Osteoblast (primary cell): ENCODE measurements at regions not wholly inside any gene's neighbourhood (a gene's known extent, or its start where the extent isn't known, plus 50 kb on each side); places are given as distances from the start of the nearest gene placed in this dataset.
A peak's percentile ranks its signal among the peaks of the same experiment; 100 is the strongest.

ENCODE experiments used
- DNase-seq: peaks from one replicate; pipeline ENCODE4 v3.0.0; 2011; ENCODE audit warnings: low spot score, mixed read lengths; ENCODE audit not compliant: insufficient read length; ENCODE audit errors: missing footprints
- H2AFZ ChIP-seq: 2 replicates; pipeline ENCODE4 v1.6.0; 2011; ENCODE audit warnings: mild to moderate bottlenecking, low read length
- H3K27ac ChIP-seq: 2 replicates; pipeline ENCODE4 v1.5.1; 2011; ENCODE audit warnings: mild to moderate bottlenecking, low read depth, low read length, moderate library complexity
- H3K27me3 ChIP-seq: 2 replicates; pipeline ENCODE4 v1.6.0; 2012; ENCODE audit warnings: mild to moderate bottlenecking, control low read depth, inconsistent platforms, low read length, moderate library complexity; ENCODE audit not compliant: insufficient read depth
- H3K36me3 ChIP-seq: 2 replicates; pipeline ENCODE4 v1.5.1; 2011; ENCODE audit warnings: mild to moderate bottlenecking, low read length, control low read depth, moderate library complexity; ENCODE audit not compliant: insufficient read depth
- H3K4me1 ChIP-seq: 2 replicates; pipeline ENCODE4 v1.5.1; 2011; ENCODE audit warnings: mild to moderate bottlenecking, low read length, control low read depth, moderate library complexity; ENCODE audit not compliant: insufficient read depth
- H3K4me2 ChIP-seq: 2 replicates; pipeline ENCODE4 v1.6.0; 2011; ENCODE audit warnings: mild to moderate bottlenecking, low read length; ENCODE audit not compliant: insufficient read depth
- H3K4me3 ChIP-seq: fragments of 200-600 bp; sonication (generic); 3 replicates; pipeline ENCODE4 v1.5.1; 2012; ENCODE audit warnings: mild to moderate bottlenecking, low read length, inconsistent platforms; ENCODE audit not compliant: insufficient read depth
- H3K79me2 ChIP-seq: 2 replicates; pipeline ENCODE4 v1.6.0; 2012; ENCODE audit warnings: mild to moderate bottlenecking, low read length, control low read depth, inconsistent platforms; ENCODE audit not compliant: insufficient read depth
- H3K9me3 ChIP-seq: 2 replicates; pipeline ENCODE4 v1.5.1; 2011; ENCODE audit warnings: low read depth, low read length, control low read depth
- H4K20me1 ChIP-seq: 2 replicates; pipeline ENCODE4 v1.6.0; 2012; ENCODE audit warnings: mild to moderate bottlenecking, low read length, control low read depth; ENCODE audit not compliant: insufficient read depth
- TF ChIP-seq, protein P1 (sequence below): IDR thresholded peaks from 2 replicates; pipeline ENCODE4 v1.5.1; 2011; ENCODE audit warnings: mild to moderate bottlenecking, low read depth, low read length, moderate library complexity; ENCODE audit errors: extremely low read depth

DNA sequence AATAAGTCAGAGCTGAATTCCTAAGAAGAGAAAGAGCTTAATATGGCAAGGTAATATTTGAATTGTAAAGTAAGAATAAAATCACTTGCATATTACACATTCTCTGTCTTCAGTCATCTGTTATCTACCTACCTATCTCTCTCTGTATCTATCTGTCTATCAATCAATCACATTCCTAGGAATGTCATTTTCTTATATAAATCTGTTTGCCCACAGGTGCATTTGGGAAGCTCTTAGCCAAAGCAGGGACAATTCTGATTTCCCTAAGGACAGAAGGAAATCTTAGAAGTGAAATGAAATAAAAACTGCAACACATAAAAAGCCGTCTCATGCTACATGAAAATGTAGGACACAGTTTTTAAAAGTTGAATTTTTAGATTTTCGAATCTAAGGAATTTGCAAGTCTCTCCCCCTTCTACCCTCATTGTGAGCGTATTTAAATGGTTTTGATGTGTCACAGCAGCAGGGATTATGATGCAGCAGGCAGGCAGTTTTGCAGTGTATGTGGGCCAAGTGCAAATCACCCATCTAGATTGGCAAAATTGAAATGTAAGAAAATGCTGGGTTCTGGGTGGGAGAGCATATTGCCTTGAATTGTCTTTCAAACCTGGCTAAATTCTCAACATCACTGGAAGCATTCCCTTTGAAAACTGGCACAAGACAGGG, 155.7 kb downstream of the ACER2 start:
- Histone ChIP-seq H3K27ac (no peak overlapping the region), H3K36me3 (no peaks in the 10 kb centered on the region), H3K4me2 (no peak overlapping the region), H2AFZ (no peak overlapping the region), H3K9me3 (no peaks in the 10 kb centered on the region), H3K4me1 (no peaks in the 10 kb centered on the region), H3K4me3 (no peak overlapping the region), H4K20me1 (no peaks in the 10 kb centered on the region), H3K79me2 (no peaks in the 10 kb centered on the region), H3K27me3 (no peaks in the 10 kb centered on the region)
- DNase-seq: peak; percentile 66
- TF ChIP-seq, protein P1, sequence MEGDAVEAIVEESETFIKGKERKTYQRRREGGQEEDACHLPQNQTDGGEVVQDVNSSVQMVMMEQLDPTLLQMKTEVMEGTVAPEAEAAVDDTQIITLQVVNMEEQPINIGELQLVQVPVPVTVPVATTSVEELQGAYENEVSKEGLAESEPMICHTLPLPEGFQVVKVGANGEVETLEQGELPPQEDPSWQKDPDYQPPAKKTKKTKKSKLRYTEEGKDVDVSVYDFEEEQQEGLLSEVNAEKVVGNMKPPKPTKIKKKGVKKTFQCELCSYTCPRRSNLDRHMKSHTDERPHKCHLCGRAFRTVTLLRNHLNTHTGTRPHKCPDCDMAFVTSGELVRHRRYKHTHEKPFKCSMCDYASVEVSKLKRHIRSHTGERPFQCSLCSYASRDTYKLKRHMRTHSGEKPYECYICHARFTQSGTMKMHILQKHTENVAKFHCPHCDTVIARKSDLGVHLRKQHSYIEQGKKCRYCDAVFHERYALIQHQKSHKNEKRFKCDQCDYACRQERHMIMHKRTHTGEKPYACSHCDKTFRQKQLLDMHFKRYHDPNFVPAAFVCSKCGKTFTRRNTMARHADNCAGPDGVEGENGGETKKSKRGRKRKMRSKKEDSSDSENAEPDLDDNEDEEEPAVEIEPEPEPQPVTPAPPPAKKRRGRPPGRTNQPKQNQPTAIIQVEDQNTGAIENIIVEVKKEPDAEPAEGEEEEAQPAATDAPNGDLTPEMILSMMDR: no peak

DNA sequence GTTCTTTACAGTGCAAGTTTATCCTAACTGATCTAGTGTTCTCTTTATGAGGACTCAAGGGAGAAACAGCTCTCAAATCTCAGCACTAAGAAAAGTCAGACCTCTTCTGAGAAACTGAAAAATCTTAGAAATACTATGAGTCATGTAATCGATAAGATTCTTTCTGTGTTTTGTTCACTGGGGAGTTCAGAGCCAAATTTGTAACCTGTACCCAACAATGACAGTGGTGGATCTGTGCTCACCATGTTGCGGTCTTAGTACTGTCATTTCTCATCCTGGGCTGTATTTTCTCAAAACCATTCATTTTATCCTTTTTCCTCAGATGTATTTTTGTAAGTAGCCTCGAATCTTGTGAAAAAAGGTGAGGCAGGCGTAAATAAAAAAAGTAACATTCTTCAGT, 146.4 kb downstream of the ACER2 start:
- H3K36me3 ChIP-seq: no peaks in the 10 kb centered on the region
- no peaks in the 10 kb centered on the region for H3K27me3 ChIP-seq
- no peaks in the 10 kb centered on the region for H3K9me3 ChIP-seq
- no peaks in the 10 kb centered on the region for H3K4me1 ChIP-seq
- no peak overlapping the region for H3K27ac ChIP-seq
- no peak overlapping the region for H3K4me3 ChIP-seq
- no peak overlapping the region for H2AFZ ChIP-seq
- no peaks in the 10 kb centered on the region for H3K79me2 ChIP-seq
- H3K4me2 ChIP-seq: no peak overlapping the region
- DNase-seq: no peak
- no peaks in the 10 kb centered on the region for H4K20me1 ChIP-seq
- TF ChIP-seq, protein P1: no peak

DNA sequence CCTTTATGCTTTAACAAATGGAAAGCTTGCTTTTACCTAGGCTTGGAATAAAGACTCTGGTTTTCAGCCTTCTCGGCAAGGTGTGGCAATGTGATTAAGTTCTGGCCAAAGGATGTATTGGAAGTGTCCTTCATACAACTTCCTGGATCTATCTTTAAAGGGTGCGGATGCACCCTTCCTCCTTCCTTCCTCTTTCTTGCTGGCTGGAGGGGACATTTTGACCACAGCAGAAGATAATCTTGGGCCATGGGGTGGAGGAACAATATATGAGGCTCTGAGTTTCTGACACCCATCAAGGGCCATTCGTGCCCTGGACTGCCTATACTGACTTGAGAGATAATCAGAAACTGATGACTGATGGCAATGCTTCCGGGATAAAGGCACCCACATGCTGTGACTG, 145.7 kb downstream of the ACER2 start:
- Histone ChIP-seq H2AFZ (no peak overlapping the region), H3K27ac (no peak overlapping the region), H3K36me3 (no peaks in the 10 kb centered on the region), H3K27me3 (no peaks in the 10 kb centered on the region), H3K4me2 (no peak overlapping the region), H3K4me3 (no peak overlapping the region), H4K20me1 (no peaks in the 10 kb centered on the region), H3K79me2 (no peaks in the 10 kb centered on the region), H3K4me1 (no peaks in the 10 kb centered on the region), H3K9me3 (no peaks in the 10 kb centered on the region)
- TF ChIP-seq, protein P1: no peak
- DNase-seq: no peak

DNA sequence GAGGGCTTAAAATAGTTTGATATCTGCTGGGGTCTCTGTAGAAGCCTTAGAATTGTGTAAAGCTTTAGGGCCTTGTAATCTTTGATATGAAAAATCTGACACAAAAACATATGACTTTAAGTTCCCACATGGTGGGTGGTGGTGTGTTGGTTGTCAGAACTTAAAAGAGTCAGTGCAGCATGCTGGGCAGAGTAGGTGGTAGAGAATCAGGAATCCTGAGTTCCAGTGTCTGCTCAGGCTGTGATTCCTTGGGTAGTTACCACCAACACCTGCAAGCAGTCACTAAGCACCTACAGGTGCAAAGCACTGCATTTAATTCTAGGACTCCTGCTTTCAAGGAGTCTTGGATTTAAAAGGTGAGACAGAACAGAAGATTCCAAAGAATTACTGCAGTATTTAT, 144.6 kb downstream of the ACER2 start:
- no peaks in the 10 kb centered on the region for H3K36me3 ChIP-seq
- H3K27me3 ChIP-seq: no peaks in the 10 kb centered on the region
- no peaks in the 10 kb centered on the region for H4K20me1 ChIP-seq
- no peak overlapping the region for H3K4me2 ChIP-seq
- TF ChIP-seq, protein P1: no peak
- H3K27ac ChIP-seq: no peak overlapping the region
- no peak for DNase-seq
- H3K9me3 ChIP-seq: no peaks in the 10 kb centered on the region
- H3K79me2 ChIP-seq: no peaks in the 10 kb centered on the region
- no peak overlapping the region for H2AFZ ChIP-seq
- H3K4me3 ChIP-seq: no peak overlapping the region
- H3K4me1 ChIP-seq: no peaks in the 10 kb centered on the region
